ENCODE measurements at regions not wholly inside any gene's neighbourhood (a gene's known extent, or its start where the extent isn't known, plus 50 kb on each side); places are given as distances from the start of the nearest gene placed in this dataset.

DNA sequence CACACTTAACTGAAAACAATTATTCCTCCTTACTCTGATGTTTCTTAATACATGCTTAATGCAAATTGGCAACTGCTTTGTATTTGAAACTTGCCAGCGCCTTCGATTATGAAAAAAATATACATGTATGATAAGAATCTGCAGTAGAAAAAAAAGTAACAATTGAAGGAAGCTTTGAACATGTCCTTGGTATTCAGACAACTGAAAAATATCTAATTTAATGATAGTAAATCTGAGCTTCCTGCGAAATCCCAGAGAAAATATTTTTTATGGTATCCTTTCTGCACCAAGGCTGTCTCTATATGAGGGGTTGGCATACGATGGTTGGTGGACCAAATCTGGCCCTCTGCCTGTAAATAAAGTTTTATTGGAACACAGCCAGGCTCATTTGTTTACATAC lies 186.2 kb downstream of the HDGFL1 start:
- no peak for TF ChIP-seq TAF1 (conservative IDR thresholded peaks at IDR 0.05)
- TF ChIP-seq, protein P1, sequence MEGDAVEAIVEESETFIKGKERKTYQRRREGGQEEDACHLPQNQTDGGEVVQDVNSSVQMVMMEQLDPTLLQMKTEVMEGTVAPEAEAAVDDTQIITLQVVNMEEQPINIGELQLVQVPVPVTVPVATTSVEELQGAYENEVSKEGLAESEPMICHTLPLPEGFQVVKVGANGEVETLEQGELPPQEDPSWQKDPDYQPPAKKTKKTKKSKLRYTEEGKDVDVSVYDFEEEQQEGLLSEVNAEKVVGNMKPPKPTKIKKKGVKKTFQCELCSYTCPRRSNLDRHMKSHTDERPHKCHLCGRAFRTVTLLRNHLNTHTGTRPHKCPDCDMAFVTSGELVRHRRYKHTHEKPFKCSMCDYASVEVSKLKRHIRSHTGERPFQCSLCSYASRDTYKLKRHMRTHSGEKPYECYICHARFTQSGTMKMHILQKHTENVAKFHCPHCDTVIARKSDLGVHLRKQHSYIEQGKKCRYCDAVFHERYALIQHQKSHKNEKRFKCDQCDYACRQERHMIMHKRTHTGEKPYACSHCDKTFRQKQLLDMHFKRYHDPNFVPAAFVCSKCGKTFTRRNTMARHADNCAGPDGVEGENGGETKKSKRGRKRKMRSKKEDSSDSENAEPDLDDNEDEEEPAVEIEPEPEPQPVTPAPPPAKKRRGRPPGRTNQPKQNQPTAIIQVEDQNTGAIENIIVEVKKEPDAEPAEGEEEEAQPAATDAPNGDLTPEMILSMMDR (IDR thresholded peaks at IDR 0.05; ENCODE audit: low read depth, low read length, missing input control) = no peak
